Tongue (tissue), 1 donor: ENCODE measurements at regions not wholly inside any gene's neighbourhood (a gene's known extent, or its start where the extent isn't known, plus 50 kb on each side); places are given as distances from the start of the nearest gene placed in this dataset.
"Not testable (repeated sequence)": the region's sequence is repeated elsewhere in the genome, so short reads cannot be mapped to it uniquely, and the experiment has no call there.

ENCODE experiments used
- DNase-seq: peaks from one replicate; pipeline ENCODE4 v3.0.0-alpha.2; 2015

DNA sequence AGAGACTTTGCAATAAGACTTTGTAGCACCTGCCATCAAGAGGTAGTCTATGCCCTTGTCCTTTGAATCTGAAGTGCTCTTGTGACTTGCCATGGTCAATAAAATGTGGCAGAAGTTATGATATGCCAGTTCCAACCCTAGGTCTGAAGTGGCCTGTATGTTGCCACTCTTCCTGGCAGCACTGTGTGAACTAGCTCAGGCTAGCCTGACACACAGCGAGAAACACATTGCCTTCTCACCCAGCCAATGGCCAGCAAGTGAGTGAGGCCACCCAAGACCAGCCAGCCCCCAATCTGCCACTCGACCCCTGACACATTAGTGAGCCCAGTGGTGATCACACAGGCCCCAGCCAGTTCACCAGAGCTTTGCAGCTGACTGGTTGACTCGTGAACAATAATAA is 52.7 kb upstream of the OSMR start:
- DNase-seq: no peak

DNA sequence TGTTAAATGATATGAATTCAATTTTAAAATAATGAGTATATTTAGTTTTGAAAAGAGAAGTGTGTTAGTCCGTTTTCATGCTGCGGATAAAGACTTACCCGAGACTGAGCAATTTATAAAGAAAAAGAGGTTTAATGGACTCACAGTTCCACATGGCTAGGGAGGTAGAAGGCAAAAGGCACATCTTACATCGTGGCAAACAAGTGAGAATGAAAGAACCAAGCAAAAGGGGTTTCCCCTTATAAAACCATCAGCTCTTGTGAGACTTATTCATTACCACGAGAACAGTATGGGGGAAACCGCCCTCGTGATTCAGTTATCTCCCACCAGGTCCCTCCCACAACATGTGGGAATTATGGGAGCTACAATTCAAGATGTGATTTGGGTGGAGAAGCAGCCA is 51.8 kb upstream of the OSMR start:
- not testable (repeated sequence) for DNase-seq

DNA sequence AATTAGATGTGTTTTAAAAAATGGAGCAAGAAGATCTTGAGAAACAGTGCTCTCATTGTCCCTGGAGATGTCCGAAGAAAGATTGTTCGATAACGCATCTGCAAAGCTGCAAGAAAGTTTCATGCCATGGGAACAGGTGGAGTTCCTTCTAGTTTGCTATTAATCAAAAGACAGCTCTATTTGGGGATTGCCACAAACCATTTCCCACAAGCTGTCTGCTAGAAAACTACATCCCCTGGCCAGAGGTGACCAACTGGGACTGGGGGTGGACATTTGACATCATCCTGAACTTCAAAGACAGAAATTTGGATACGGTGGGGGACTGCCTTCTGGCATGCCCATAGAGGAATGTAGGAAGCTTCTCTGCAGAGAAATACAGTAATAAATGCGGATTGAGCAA is 50.8 kb upstream of the OSMR start:
- no peak for DNase-seq

DNA sequence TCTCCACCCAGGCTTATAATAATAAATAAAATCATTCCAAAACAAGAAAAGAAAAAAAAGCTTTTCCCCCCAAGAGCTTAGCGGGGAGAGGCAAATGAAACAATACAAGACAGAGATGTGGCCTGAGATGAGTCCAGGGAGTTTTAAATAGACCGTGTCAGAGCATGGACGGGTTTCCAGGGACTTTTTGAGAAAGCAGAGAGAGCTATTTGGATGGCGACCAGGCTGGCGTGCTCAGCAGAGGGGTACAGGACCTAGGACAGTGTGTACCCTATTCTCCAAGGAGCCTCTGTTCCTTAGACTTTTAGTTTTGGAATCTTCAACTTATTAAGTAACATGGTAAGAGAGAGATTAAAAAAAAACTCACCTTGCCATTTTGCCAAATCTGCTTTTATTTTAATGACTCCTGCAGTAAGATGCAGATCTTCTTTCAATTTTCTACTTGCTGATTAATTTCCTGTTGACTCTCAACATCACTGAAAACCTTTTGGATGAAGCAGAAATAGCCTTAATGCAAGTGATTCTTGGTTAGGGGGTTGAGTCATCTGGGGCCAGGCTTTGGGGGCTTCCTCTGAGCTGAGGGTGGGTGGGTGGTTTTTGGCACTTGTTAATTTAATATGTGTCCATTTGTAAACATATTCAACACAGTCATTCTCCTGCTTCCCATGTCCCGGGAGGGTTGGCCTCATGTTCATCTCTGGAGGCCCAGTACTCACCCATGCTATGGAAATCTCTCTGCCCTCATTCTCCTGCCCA is 49.6 kb upstream of the OSMR start:
- DNase-seq: no peak
